OCI-LY1 (cell line): ENCODE measurements at regions not wholly inside any gene's neighbourhood (a gene's known extent, or its start where the extent isn't known, plus 50 kb on each side); places are given as distances from the start of the nearest gene placed in this dataset.

ENCODE experiments used
- H2AFZ ChIP-seq: fragments of 200-600 bp; sonication (generic), shearing (Covaris generic); 2 replicates; pipeline ENCODE4 v1.6.0; 2014; ENCODE audit warnings: antibody characterized with exemption, mild to moderate bottlenecking, low read length
- H3F3A ChIP-seq: fragments of 200-600 bp; sonication (generic), shearing (Covaris generic); 2 replicates; pipeline ENCODE4 v1.6.0; 2014; ENCODE audit warnings: mild to moderate bottlenecking, antibody characterized with exemption, low read length, moderate library complexity; ENCODE audit not compliant: insufficient read depth
- H3K27ac ChIP-seq: fragments of 200-600 bp; sonication (generic); 2 replicates; pipeline ENCODE4 v1.5.1; 2014; ENCODE audit warnings: low read length, mixed run types, mild to moderate bottlenecking, low read depth; ENCODE audit not compliant: poor library complexity, severe bottlenecking
- H3K27me3 ChIP-seq: fragments of 200-600 bp; sonication (generic); 2 replicates; pipeline ENCODE4 v1.6.0; 2014; ENCODE audit warnings: antibody characterized with exemption, mild to moderate bottlenecking, low read length, moderate library complexity; ENCODE audit not compliant: insufficient read depth
- H3K36me3 ChIP-seq: fragments of 200-600 bp; sonication (generic); 2 replicates; pipeline ENCODE4 v1.6.1; 2014; ENCODE audit warnings: mild to moderate bottlenecking, antibody characterized with exemption, low read length, moderate library complexity, mixed read lengths; ENCODE audit not compliant: insufficient read depth
- H3K4me1 ChIP-seq: fragments of 200-600 bp; sonication (generic); 2 replicates; pipeline ENCODE4 v1.5.1; 2014; ENCODE audit warnings: mild to moderate bottlenecking, low read length, moderate library complexity; ENCODE audit not compliant: insufficient read depth, severe bottlenecking
- H3K4me2 ChIP-seq: fragments of 200-600 bp; sonication (generic), shearing (Covaris generic); 2 replicates; pipeline ENCODE4 v1.6.1; 2014; ENCODE audit warnings: low read length
- H3K4me3 ChIP-seq: fragments of 200-600 bp; sonication (generic); 2 replicates; pipeline ENCODE4 v1.5.1; 2014; ENCODE audit warnings: low read length, low read depth, mild to moderate bottlenecking, mixed read lengths; ENCODE audit not compliant: poor library complexity, severe bottlenecking
- H3K79me2 ChIP-seq: fragments of 200-600 bp; shearing (Covaris generic); 2 replicates; pipeline ENCODE4 v1.6.1; 2016; ENCODE audit warnings: mixed run types, low read length, mixed read lengths; ENCODE audit not compliant: insufficient read depth
- H3K9ac ChIP-seq: fragments of 200-600 bp; sonication (generic), shearing (Covaris generic); 2 replicates; pipeline ENCODE4 v1.6.1; 2014; ENCODE audit warnings: mild to moderate bottlenecking, low read length, mixed read lengths
- H3K9me2 ChIP-seq: fragments of 200-600 bp; sonication (generic), shearing (Covaris generic); 2 replicates; pipeline ENCODE4 v1.6.1; 2014; ENCODE audit warnings: low read depth, mild to moderate bottlenecking, low read length, mixed read lengths
- H3K9me3 ChIP-seq: fragments of 200-600 bp; shearing (Covaris generic); 2 replicates; pipeline ENCODE4 v1.6.1; 2014; ENCODE audit warnings: low read length, mixed read lengths
- H4K20me1 ChIP-seq: fragments of 200-600 bp; sonication (generic), shearing (Covaris generic); 2 replicates; pipeline ENCODE4 v1.6.0; 2016; ENCODE audit warnings: mild to moderate bottlenecking, low read length; ENCODE audit not compliant: insufficient read depth
- CTCF ChIP-seq: fragments of 200-600 bp; sonication (generic), shearing (Covaris generic); IDR thresholded peaks from 2 replicates; pipeline ENCODE4 v1.5.1; 2017; ENCODE audit warnings: mild to moderate bottlenecking, antibody characterized with exemption, low read length, moderate library complexity, mixed read lengths
- EZH2 ChIP-seq: fragments of 200-600 bp; sonication (generic), shearing (Covaris generic); IDR thresholded peaks from 2 replicates; pipeline ENCODE4 v1.8.0; 2017; ENCODE audit warnings: borderline replicate concordance, mixed run types, mild to moderate bottlenecking, antibody characterized with exemption, low read length, moderate library complexity, mixed read lengths

- no peaks in the 10 kb centered on the region for H3K79me2 ChIP-seq
- H3K9ac ChIP-seq: no peak overlapping the region
- no peak overlapping the region for H3K4me2 ChIP-seq
- TF ChIP-seq EZH2 (no peak), CTCF (no peak)
- no peak overlapping the region for H2AFZ ChIP-seq
- H3K27ac ChIP-seq: no peak overlapping the region
- no peaks in the 10 kb centered on the region for H3K36me3 ChIP-seq
- no peaks in the 10 kb centered on the region for H4K20me1 ChIP-seq
- H3K4me1 ChIP-seq: no peaks in the 10 kb centered on the region
- no peaks in the 10 kb centered on the region for H3F3A ChIP-seq
- H3K9me2 ChIP-seq: no peaks in the 10 kb centered on the region
- H3K27me3 ChIP-seq: no peaks in the 10 kb centered on the region
- H3K4me3 ChIP-seq: no peak overlapping the region
- H3K9me3 ChIP-seq: no peaks in the 10 kb centered on the region
These were observed 546.4 kb downstream of the DTWD2 start for GRCh38 chr5:118441956-118442355.

GRCh38 chr5:118441034-118441433 lies 547.3 kb downstream of the DTWD2 start:
- Histone ChIP-seq H2AFZ (no peak overlapping the region), H3K4me2 (no peak overlapping the region), H3K9ac (no peak overlapping the region), H4K20me1 (no peaks in the 10 kb centered on the region), H3K4me3 (no peak overlapping the region), H3F3A (no peaks in the 10 kb centered on the region), H3K9me3 (no peaks in the 10 kb centered on the region), H3K4me1 (no peaks in the 10 kb centered on the region), H3K79me2 (no peaks in the 10 kb centered on the region), H3K27ac (no peak overlapping the region), H3K36me3 (no peaks in the 10 kb centered on the region), H3K9me2 (no peaks in the 10 kb centered on the region), H3K27me3 (no peaks in the 10 kb centered on the region)
- TF ChIP-seq EZH2: no peak
- TF ChIP-seq CTCF: no peak

GRCh38 chr5:118440496-118440895 lies 547.9 kb downstream of the DTWD2 start:
- H3K4me1 ChIP-seq: no peaks in the 10 kb centered on the region
- no peaks in the 10 kb centered on the region for H3F3A ChIP-seq
- no peak overlapping the region for H3K9ac ChIP-seq
- no peak overlapping the region for H3K27ac ChIP-seq
- no peaks in the 10 kb centered on the region for H3K79me2 ChIP-seq
- no peaks in the 10 kb centered on the region for H3K9me2 ChIP-seq
- no peak overlapping the region for H2AFZ ChIP-seq
- no peaks in the 10 kb centered on the region for H3K36me3 ChIP-seq
- no peaks in the 10 kb centered on the region for H4K20me1 ChIP-seq
- TF ChIP-seq CTCF (no peak), EZH2 (no peak)
- H3K4me2 ChIP-seq: no peak overlapping the region
- H3K9me3 ChIP-seq: no peaks in the 10 kb centered on the region
- H3K4me3 ChIP-seq: no peak overlapping the region
- no peaks in the 10 kb centered on the region for H3K27me3 ChIP-seq
